Type B pancreatic cell (in vitro differentiated cells): ENCODE measurements at regions not wholly inside any gene's neighbourhood (a gene's known extent, or its start where the extent isn't known, plus 50 kb on each side); places are given as distances from the start of the nearest gene placed in this dataset.

ENCODE experiments used
- DNase-seq: peaks from one replicate; pipeline ENCODE4 v3.0.0; 2021; ENCODE audit warnings: mixed read lengths; ENCODE audit not compliant: unreplicated experiment; ENCODE audit errors: extremely low spot score
- H3K27ac Mint-ChIP-seq: 2 replicates; pipeline ENCODE4 v1.8.0; 2021; ENCODE audit warnings: mild to moderate bottlenecking, mixed read lengths
- H3K27me3 Mint-ChIP-seq: 2 replicates; pipeline ENCODE4 v1.8.0; 2021; ENCODE audit warnings: mixed read lengths
- H3K36me3 Mint-ChIP-seq: 2 replicates; pipeline ENCODE4 v1.8.0; 2021; ENCODE audit warnings: mixed read lengths
- H3K4me1 Mint-ChIP-seq: one replicate; pipeline ENCODE4 v1.8.0; 2021; ENCODE audit warnings: mixed read lengths; ENCODE audit not compliant: unreplicated experiment
- H3K4me3 Mint-ChIP-seq: 2 replicates; pipeline ENCODE4 v1.8.0; 2021; ENCODE audit warnings: mild to moderate bottlenecking, mixed read lengths
- H3K9me3 Mint-ChIP-seq: 2 replicates; pipeline ENCODE4 v1.8.0; 2021; ENCODE audit warnings: mixed read lengths
- CTCF ChIP-seq: fragments of 200-600 bp; sonication (generic); conservative IDR thresholded peaks from 2 replicates; pipeline ENCODE4 v1.5.0; 2021; ENCODE audit warnings: antibody characterized with exemption, mild to moderate bottlenecking

- peaks cover 5% of the 10 kb centered on the region for H3K4me1 Mint-ChIP-seq
- H3K4me3 Mint-ChIP-seq = no peak overlapping the region
- TF ChIP-seq CTCF = no peak
- H3K9me3 Mint-ChIP-seq = no peaks in the 10 kb centered on the region
- no peaks in the 10 kb centered on the region for H3K36me3 Mint-ChIP-seq
- H3K27me3 Mint-ChIP-seq = no peaks in the 10 kb centered on the region
- no peak for DNase-seq
- H3K27ac Mint-ChIP-seq = no peak overlapping the region
These were observed 1219.0 kb upstream of the ADGRL4 start for GRCh38 chr1:80225510-80225909.

- Mint-ChIP-seq H3K27me3 (no peaks in the 10 kb centered on the region), H3K4me3 (no peak overlapping the region), H3K9me3 (no peaks in the 10 kb centered on the region), H3K4me1 (peaks cover 13% of the 10 kb centered on the region), H3K36me3 (no peaks in the 10 kb centered on the region), H3K27ac (no peak overlapping the region)
- no peak for TF ChIP-seq CTCF
- DNase-seq = no peak
These were observed 1214.8 kb upstream of the ADGRL4 start for GRCh38 chr1:80221319-80221718.

- TF ChIP-seq CTCF = peak; percentile 80
These were observed 1211.6 kb upstream of the ADGRL4 start for GRCh38 chr1:80218112-80218511.

GRCh38 chr1:80217377-80217986, 1211.0 kb upstream of the ADGRL4 start:
- Mint-ChIP-seq H3K27ac (no peak overlapping the region), H3K27me3 (no peaks in the 10 kb centered on the region), H3K4me1 (peaks cover 9% of the 10 kb centered on the region), H3K9me3 (no peaks in the 10 kb centered on the region), H3K36me3 (no peaks in the 10 kb centered on the region), H3K4me3 (no peak overlapping the region)
- DNase-seq = no peak
- peak; percentile 78 for TF ChIP-seq CTCF

More at GRCh38 chr1:80218112-80218511, 1211.6 kb upstream of the ADGRL4 start:
- H3K9me3 Mint-ChIP-seq = no peaks in the 10 kb centered on the region
- no peak for DNase-seq
- H3K4me1 Mint-ChIP-seq = peaks cover 9% of the 10 kb centered on the region
- H3K4me3 Mint-ChIP-seq = no peak overlapping the region
- H3K36me3 Mint-ChIP-seq = no peaks in the 10 kb centered on the region
- H3K27ac Mint-ChIP-seq = no peak overlapping the region
- H3K27me3 Mint-ChIP-seq = no peaks in the 10 kb centered on the region

GRCh38 chr1:80214888-80215540, 1208.5 kb upstream of the ADGRL4 start:
- H3K4me1 Mint-ChIP-seq = peaks cover 15% of the 10 kb centered on the region
- no peak for TF ChIP-seq CTCF
- no peaks in the 10 kb centered on the region for H3K36me3 Mint-ChIP-seq
- no peak for DNase-seq
- no peaks in the 10 kb centered on the region for H3K27me3 Mint-ChIP-seq
- H3K4me3 Mint-ChIP-seq = no peak overlapping the region
- H3K27ac Mint-ChIP-seq = no peak overlapping the region
- H3K9me3 Mint-ChIP-seq = no peaks in the 10 kb centered on the region
